ENCODE measurements at regions not wholly inside any gene's neighbourhood (a gene's known extent, or its start where the extent isn't known, plus 50 kb on each side); places are given as distances from the start of the nearest gene placed in this dataset.

DNA sequence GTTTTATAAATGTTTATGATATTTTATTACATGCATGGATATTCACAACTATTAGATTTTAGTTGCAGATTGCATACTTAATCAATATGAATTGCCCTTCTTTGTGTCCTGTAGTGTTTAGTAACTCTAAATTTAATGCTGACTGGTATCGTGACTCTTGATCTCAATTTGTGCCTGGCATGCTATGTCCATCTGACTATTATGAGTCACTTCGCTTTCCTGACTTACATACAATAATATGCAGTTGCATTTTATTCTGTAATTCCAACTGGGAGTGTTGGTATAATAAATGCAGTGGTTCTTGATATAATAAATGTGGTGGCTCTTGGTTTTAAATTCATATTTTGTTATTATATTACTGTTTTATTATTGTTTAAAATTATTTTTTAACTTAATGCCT is 277.5 kb downstream of the LIG4 start:
- H4K20me1 ChIP-seq (replicated peaks; ENCODE audit: control insufficient read depth, insufficient read depth, low read length): no peaks in the 10 kb centered on the region
- WGBS (ENCODE audit: insufficient coverage, low coverage, missing lambda C conversion rate): 38% methylated on average over 2 of the region's 2 CpGs
- no peaks in the 10 kb centered on the region for H3K9me3 ChIP-seq (replicated peaks; ENCODE audit: control insufficient read depth, insufficient read depth, low read depth, low read length)
- in situ Hi-C loops (cut with MboI) (no loop called here), intact Hi-C loops (cut with micrococcal nuclease) (no loop called here)
- POLR2A ChIA-PET: interaction anchor here (0.8 to 1.1 kb wide), 3 partner anchors 9 to 55 kb away, joined by 3 read pairs; no protein-coding TSS in a partner anchor
- peaks cover 15 to 27% of the 10 kb centered on the region in 2 experiments for H3K4me1 ChIP-seq (replicated peaks in 1 of 2; ENCODE audit: control insufficient read depth in 2 of 2, insufficient read depth in 2 of 2, low read length in 2 of 2)
- no peaks in the 10 kb centered on the region for H3K79me2 ChIP-seq (ENCODE audit: control insufficient read depth, insufficient read depth, low read length)
- H3K36me3 ChIP-seq (ENCODE audit: control insufficient read depth, insufficient read depth, low read length): no peaks in the 10 kb centered on the region
- CTCF ChIA-PET (ENCODE audit: low intra/inter-chr PET ratio): no interaction called here
- TF ChIP-seq NR2C1 (IDR thresholded peaks at IDR 0.05): no peak
- TF ChIP-seq NR2C1 (tag; IDR thresholded peaks at IDR 0.05): no peak
- TF ChIP-seq ETV6 (IDR thresholded peaks at IDR 0.05; ENCODE audit: borderline replicate concordance in 1 of 2, low read depth in 2 of 2, low read length in 1 of 2): no peak
- no peak for TF ChIP-seq ETV6 (CRISPR knock-in tag; IDR thresholded peaks at IDR 0.05; ENCODE audit: borderline replicate concordance)
- TF ChIP-seq ZBED1 (IDR thresholded peaks at IDR 0.05): no peak
- no peak for TF ChIP-seq EP400 (IDR thresholded peaks at IDR 0.05)
- TF ChIP-seq ZNF121 (CRISPR knock-in tag; conservative IDR thresholded peaks at IDR 0.05): no peak
- TF ChIP-seq ZNF586 (CRISPR knock-in tag; conservative IDR thresholded peaks at IDR 0.05): no peak
- no peak for TF ChIP-seq ZNF12 (CRISPR knock-in tag; IDR thresholded peaks at IDR 0.05)
- no peak for TF ChIP-seq CBFA2T3 (IDR thresholded peaks at IDR 0.05)
- no peak for TF ChIP-seq GTF2E2 (tag; IDR thresholded peaks at IDR 0.05)
- TF ChIP-seq ELF4 (CRISPR knock-in tag; IDR thresholded peaks at IDR 0.05): no peak
- H3K9ac ChIP-seq (ENCODE audit: insufficient read depth in 1 of 2, low read depth in 2 of 2, low read length in 2 of 2): no peak overlapping the region
- no peak overlapping the region for H3K4me3 ChIP-seq
- no peak overlapping the region for H2AFZ ChIP-seq (ENCODE audit: low read depth, low read length)
- H3K9me1 ChIP-seq (ENCODE audit: control insufficient read depth, insufficient read depth, low read length): peaks cover 9% of the 10 kb centered on the region
- no TSS peak for BruUV-seq (replicated peaks)
- no peak overlapping the region for H3K4me2 ChIP-seq (ENCODE audit: insufficient read depth, low read length)
- no peak for FAIRE-seq
- peak in 1 of 4 experiments; percentile 23 for DNase-seq (ENCODE audit: extremely low read depth in 1 of 4, low spot score in 3 of 4)
- no peaks in the 10 kb centered on the region; a peak in 1 of 5 replicates for H3K27me3 ChIP-seq (ENCODE audit: control insufficient read depth in 2 of 2, insufficient read depth in 2 of 2, low read length in 2 of 2)
- no peak for ATAC-seq
- no peak overlapping the region for H3K27ac ChIP-seq (ENCODE audit: extremely low read depth, low read depth, low read length)

Data from K562 (cell line).